ENCODE measurements at regions not wholly inside any gene's neighbourhood (a gene's known extent, or its start where the extent isn't known, plus 50 kb on each side); places are given as distances from the start of the nearest gene placed in this dataset.

DNA sequence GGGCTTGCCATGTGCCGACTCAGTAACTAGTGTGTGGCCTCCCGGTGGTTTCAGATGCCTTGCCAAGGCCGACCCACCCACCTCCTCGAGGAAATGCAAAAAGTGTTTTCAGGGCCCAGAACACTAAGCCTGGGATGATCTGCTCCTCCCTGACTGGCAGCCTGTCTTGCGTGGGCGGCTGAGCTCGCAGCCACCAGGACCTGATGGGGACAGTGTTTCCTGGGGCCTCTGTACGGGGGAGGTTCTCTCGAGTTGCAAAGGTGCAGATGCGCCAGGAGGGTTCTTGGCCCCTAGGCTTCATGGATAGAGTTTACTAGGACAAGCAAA, 85.2 kb downstream of the GLI2 start:
- Histone ChIP-seq H3K9me3 (no peaks in the 10 kb centered on the region), H3K36me3 (no peaks in the 10 kb centered on the region), H3K4me3 (ENCODE audit: low read depth in 1 of 2, low read length in 1 of 2) (no peak overlapping the region), H3K27me3 (no peaks in the 10 kb centered on the region), H3K4me1 (ENCODE audit: control insufficient read depth in 1 of 2, insufficient read depth in 1 of 2, low read depth in 1 of 2, low read length in 1 of 2) (no peaks in the 10 kb centered on the region), H3K27ac (no peak overlapping the region)
- TF ChIP-seq, protein P1, sequence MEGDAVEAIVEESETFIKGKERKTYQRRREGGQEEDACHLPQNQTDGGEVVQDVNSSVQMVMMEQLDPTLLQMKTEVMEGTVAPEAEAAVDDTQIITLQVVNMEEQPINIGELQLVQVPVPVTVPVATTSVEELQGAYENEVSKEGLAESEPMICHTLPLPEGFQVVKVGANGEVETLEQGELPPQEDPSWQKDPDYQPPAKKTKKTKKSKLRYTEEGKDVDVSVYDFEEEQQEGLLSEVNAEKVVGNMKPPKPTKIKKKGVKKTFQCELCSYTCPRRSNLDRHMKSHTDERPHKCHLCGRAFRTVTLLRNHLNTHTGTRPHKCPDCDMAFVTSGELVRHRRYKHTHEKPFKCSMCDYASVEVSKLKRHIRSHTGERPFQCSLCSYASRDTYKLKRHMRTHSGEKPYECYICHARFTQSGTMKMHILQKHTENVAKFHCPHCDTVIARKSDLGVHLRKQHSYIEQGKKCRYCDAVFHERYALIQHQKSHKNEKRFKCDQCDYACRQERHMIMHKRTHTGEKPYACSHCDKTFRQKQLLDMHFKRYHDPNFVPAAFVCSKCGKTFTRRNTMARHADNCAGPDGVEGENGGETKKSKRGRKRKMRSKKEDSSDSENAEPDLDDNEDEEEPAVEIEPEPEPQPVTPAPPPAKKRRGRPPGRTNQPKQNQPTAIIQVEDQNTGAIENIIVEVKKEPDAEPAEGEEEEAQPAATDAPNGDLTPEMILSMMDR (IDR thresholded peaks at IDR 0.05): no peak

GRCh38 chr2:120821446-120822160, 85.9 kb downstream of the GLI2 start:
- Histone ChIP-seq H3K27ac (no peak overlapping the region), H3K9me3 (no peaks in the 10 kb centered on the region), H3K27me3 (no peaks in the 10 kb centered on the region), H3K4me3 (ENCODE audit: low read depth in 1 of 2, low read length in 1 of 2) (no peak overlapping the region), H3K4me1 (ENCODE audit: control insufficient read depth in 1 of 2, insufficient read depth in 1 of 2, low read depth in 1 of 2, low read length in 1 of 2) (no peaks in the 10 kb centered on the region), H3K36me3 (no peaks in the 10 kb centered on the region)
- TF ChIP-seq, protein P1 (IDR thresholded peaks at IDR 0.05): no peak

GRCh38 chr2:120822933-120823332, 87.3 kb downstream of the GLI2 start:
- TF ChIP-seq, protein P1 (IDR thresholded peaks at IDR 0.05): no peak
- Histone ChIP-seq H3K27me3 (no peaks in the 10 kb centered on the region), H3K36me3 (no peaks in the 10 kb centered on the region), H3K4me1 (ENCODE audit: control insufficient read depth in 1 of 2, insufficient read depth in 1 of 2, low read depth in 1 of 2, low read length in 1 of 2) (no peaks in the 10 kb centered on the region), H3K4me3 (ENCODE audit: low read depth in 1 of 2, low read length in 1 of 2) (no peak overlapping the region), H3K9me3 (no peaks in the 10 kb centered on the region), H3K27ac (no peak overlapping the region)

- Histone ChIP-seq H3K4me1 (ENCODE audit: control insufficient read depth in 1 of 2, insufficient read depth in 1 of 2, low read depth in 1 of 2, low read length in 1 of 2) (no peaks in the 10 kb centered on the region), H3K4me3 (ENCODE audit: low read depth in 1 of 2, low read length in 1 of 2) (no peak overlapping the region), H3K36me3 (no peaks in the 10 kb centered on the region), H3K27ac (no peak overlapping the region), H3K9me3 (no peaks in the 10 kb centered on the region), H3K27me3 (no peaks in the 10 kb centered on the region)
- TF ChIP-seq, protein P1 (IDR thresholded peaks at IDR 0.05): no peak
Observed at GRCh38 chr2:120823551-120823950, 87.9 kb downstream of the GLI2 start.

DNA sequence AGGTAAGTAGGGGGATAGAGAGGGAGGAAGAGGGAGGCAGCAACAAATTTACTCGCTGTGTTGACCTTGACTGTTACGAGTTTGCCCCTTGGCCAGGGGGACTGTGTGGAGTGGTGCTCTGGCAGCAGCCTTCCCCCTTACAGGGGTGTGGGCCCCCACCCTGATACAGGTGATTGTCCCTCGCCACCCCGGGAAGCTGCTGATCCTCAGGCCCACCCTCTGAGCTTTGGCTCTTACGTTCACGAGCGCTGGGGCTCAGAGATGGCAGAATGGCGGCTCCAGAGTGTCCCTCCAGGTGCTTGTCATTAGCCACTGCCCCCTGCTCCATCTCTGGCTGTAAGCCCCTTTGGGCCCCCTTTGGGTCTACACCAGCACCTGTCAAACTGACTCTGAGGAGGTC, 88.6 kb downstream of the GLI2 start:
- Histone ChIP-seq H3K27ac (no peak overlapping the region), H3K4me3 (ENCODE audit: low read depth in 1 of 2, low read length in 1 of 2) (no peak overlapping the region), H3K9me3 (no peaks in the 10 kb centered on the region), H3K27me3 (no peaks in the 10 kb centered on the region), H3K36me3 (no peaks in the 10 kb centered on the region), H3K4me1 (ENCODE audit: control insufficient read depth in 1 of 2, insufficient read depth in 1 of 2, low read depth in 1 of 2, low read length in 1 of 2) (no peaks in the 10 kb centered on the region)
- TF ChIP-seq, protein P1 (IDR thresholded peaks at IDR 0.05): no peak
